GM23338 (cell line): ENCODE measurements at regions not wholly inside any gene's neighbourhood (a gene's known extent, or its start where the extent isn't known, plus 50 kb on each side); places are given as distances from the start of the nearest gene placed in this dataset.

Experiments used
- ATAC-seq: fragments of 200-7000 bp; cut with Tn5 transposase; 3 replicates; pipeline ENCODE4 v1.9.1; 2020
- DNase-seq: peaks from one replicate; pipeline ENCODE4 v3.0.0-alpha.2; 2015; ENCODE audit warnings: low spot score
- H2AFZ ChIP-seq: fragments of 200-600 bp; sonication (generic); 2 replicates; pipeline ENCODE4 v1.8.0; 2016; ENCODE audit warnings: antibody characterized with exemption, mild to moderate bottlenecking, moderate library complexity
- H3F3A ChIP-seq: fragments of 200-600 bp; sonication (generic); replicated peaks from 2 replicates; pipeline ENCODE4 v1.8.0; 2017; ENCODE audit warnings: antibody characterized with exemption, mixed run types, low read depth
- H3K27ac ChIP-seq: fragments of 200-600 bp; sonication (generic); 2 replicates; pipeline ENCODE4 v1.6.1; 2016; ENCODE audit warnings: low read depth
- H3K27me3 ChIP-seq: fragments of 200-600 bp; sonication (generic); 2 replicates; pipeline ENCODE4 v1.8.0; 2016; ENCODE audit warnings: mild to moderate bottlenecking, mixed run types, moderate library complexity; ENCODE audit not compliant: insufficient read depth
- H3K36me3 ChIP-seq: fragments of 200-600 bp; sonication (generic); 2 replicates; pipeline ENCODE4 v1.8.0; 2016; ENCODE audit warnings: mild to moderate bottlenecking; ENCODE audit not compliant: insufficient read depth
- H3K4me1 ChIP-seq: fragments of 200-600 bp; sonication (generic); 2 replicates; pipeline ENCODE4 v1.8.0; 2016; ENCODE audit warnings: mild to moderate bottlenecking, moderate library complexity; ENCODE audit not compliant: insufficient read depth
- H3K4me2 ChIP-seq: fragments of 200-600 bp; sonication (generic); 2 replicates; pipeline ENCODE4 v1.7.1; 2017; ENCODE audit warnings: mixed run types
- H3K4me3 ChIP-seq: fragments of 200-600 bp; sonication (generic); 2 replicates; pipeline ENCODE4 v1.6.1; 2016; ENCODE audit warnings: mixed run types
- H3K79me2 ChIP-seq: fragments of 200-600 bp; sonication (generic); replicated peaks from 2 replicates; pipeline ENCODE4 v1.8.0; 2017; ENCODE audit warnings: mild to moderate bottlenecking; ENCODE audit not compliant: insufficient read depth
- H3K9me2 ChIP-seq: fragments of 200-600 bp; sonication (generic); 2 replicates; pipeline ENCODE4 v1.8.0; 2017; ENCODE audit not compliant: insufficient read depth
- H4K20me1 ChIP-seq: fragments of 200-600 bp; sonication (generic); replicated peaks from 2 replicates; pipeline ENCODE4 v1.8.0; 2017; ENCODE audit warnings: mild to moderate bottlenecking; ENCODE audit not compliant: insufficient read depth
- H3K27ac Mint-ChIP-seq: 2 replicates; pipeline ENCODE4 v1.8.0; 2020; ENCODE audit warnings: inconsistent platforms, mild to moderate bottlenecking, moderate library complexity, mixed read lengths
- H3K27me3 Mint-ChIP-seq: 3 replicates; pipeline ENCODE4 v1.8.0; 2022; ENCODE audit warnings: low read depth, mild to moderate bottlenecking, moderate library complexity, mixed read lengths, inconsistent platforms; ENCODE audit not compliant: insufficient read depth, poor library complexity
- H3K36me3 Mint-ChIP-seq: 3 replicates; pipeline ENCODE4 v1.8.0; 2021; ENCODE audit warnings: low read depth, mild to moderate bottlenecking, inconsistent platforms, moderate library complexity, mixed read lengths
- H3K4me1 Mint-ChIP-seq: 3 replicates; pipeline ENCODE4 v1.8.0; 2020; ENCODE audit warnings: mild to moderate bottlenecking, inconsistent platforms, mixed read lengths
- H3K4me3 Mint-ChIP-seq: 3 replicates; pipeline ENCODE4 v1.8.0; 2021; ENCODE audit warnings: moderate library complexity, mild to moderate bottlenecking, inconsistent platforms, mixed read lengths
- H3K9me3 Mint-ChIP-seq: 3 replicates; pipeline ENCODE4 v1.8.0; 2020; ENCODE audit warnings: moderate library complexity, mild to moderate bottlenecking, inconsistent platforms, mixed read lengths
- CREB1 ChIP-seq: fragments of 250-450 bp; sonication (Bioruptor Pico); IDR thresholded peaks from 2 replicates; pipeline ENCODE4 v1.5.0; 2020; ENCODE audit warnings: low read depth, mild to moderate bottlenecking, moderate library complexity
- CTCF ChIP-seq, 2 experiments: fragments of 200-600 bp in 1 of 2; sonication (generic) in 1 of 2; conservative IDR thresholded peaks; 2 replicates each; pipeline versions ENCODE4 v1.5.1 to v1.6.1; 2016 to 2017; ENCODE audit warnings: antibody characterized with exemption in 2 of 2, low read depth in 2 of 2, mild to moderate bottlenecking in 2 of 2, moderate library complexity in 1 of 2
- ETS1 ChIP-seq: IDR thresholded peaks from 2 replicates; pipeline ENCODE4 v1.6.1; 2016; ENCODE audit warnings: antibody characterized with exemption
- EZH2 ChIP-seq: fragments of 200-600 bp; sonication (generic); IDR thresholded peaks from one replicate; pipeline ENCODE4 v1.8.0; 2017; ENCODE audit warnings: antibody characterized with exemption, mild to moderate bottlenecking, low read depth; ENCODE audit not compliant: unreplicated experiment
- EZH2phosphoT487 ChIP-seq: fragments of 200-600 bp; sonication (generic); IDR thresholded peaks from one replicate; pipeline ENCODE4 v1.8.1; 2018; ENCODE audit warnings: antibody characterized with exemption; ENCODE audit not compliant: unreplicated experiment
- JUNB ChIP-seq: IDR thresholded peaks from one replicate; pipeline ENCODE4 v1.6.1; 2016; ENCODE audit warnings: antibody characterized with exemption; ENCODE audit not compliant: unreplicated experiment
- STAT1 ChIP-seq: IDR thresholded peaks from one replicate; pipeline ENCODE4 v1.6.1; 2016; ENCODE audit warnings: antibody characterized with exemption; ENCODE audit not compliant: unreplicated experiment
- ZNF114 ChIP-seq: fragments of 250-450 bp; sonication (Bioruptor Pico); IDR thresholded peaks from 2 replicates; pipeline ENCODE4 v1.5.0; 2020; ENCODE audit warnings: mild to moderate bottlenecking, moderate library complexity
- ZNF331 ChIP-seq: fragments of 250-450 bp; sonication (Bioruptor Pico); IDR thresholded peaks from 2 replicates; pipeline ENCODE4 v1.5.0; 2020; ENCODE audit warnings: low read depth, mild to moderate bottlenecking, moderate library complexity
- ZNF462 ChIP-seq: fragments of 250-450 bp; sonication (Bioruptor Pico); IDR thresholded peaks from 2 replicates; pipeline ENCODE4 v1.5.0; 2020; ENCODE audit warnings: mild to moderate bottlenecking, moderate library complexity

- TF ChIP-seq ZNF462 (CRISPR knock-in tag) (no peak), STAT1 (no peak), ZNF331 (CRISPR knock-in tag) (no peak), JUNB (no peak), EZH2 (no peak), CTCF (conservative IDR thresholded peaks at IDR 0.05; ENCODE audit: low read depth in 2 of 2) (no peak), EZH2phosphoT487 (no peak), CREB1 (CRISPR knock-in tag) (no peak)
Measured at GRCh38 chr7:35465791-35466336, 212.0 kb upstream of the TBX20 start (continued).

GRCh38 chr7:35463751-35464150 is 209.9 kb upstream of the TBX20 start:
- peaks cover 1% of the 10 kb centered on the region; the same call in 2 of the 3 replicates for H3K9me3 Mint-ChIP-seq
- no peak overlapping the region for H3K27ac Mint-ChIP-seq
- H3K36me3 Mint-ChIP-seq: 0 out of 3 replicates have a peak, but pooled peaks cover under 1% of the 10 kb centered on the region
- Histone ChIP-seq H3K27me3 (no peaks in the 10 kb centered on the region), H2AFZ (no peak overlapping the region), H3K79me2 (no peaks in the 10 kb centered on the region), H4K20me1 (no peaks in the 10 kb centered on the region), H3K27ac (no peak overlapping the region), H3F3A (no peaks in the 10 kb centered on the region), H3K4me3 (no peak overlapping the region), H3K9me2 (peaks cover 15% of the 10 kb centered on the region; the same call in 1 of the 2 replicates), H3K4me2 (no peak overlapping the region), H3K4me1 (no peaks in the 10 kb centered on the region), H3K36me3 (no peaks in the 10 kb centered on the region)
- H3K4me1 Mint-ChIP-seq: peaks cover 6% of the 10 kb centered on the region; the same call in 2 of the 3 replicates
- peaks cover 14% of the 10 kb centered on the region for H3K27me3 Mint-ChIP-seq
- H3K4me3 Mint-ChIP-seq: no peak overlapping the region
- no peak for ATAC-seq
- no peak for DNase-seq
- TF ChIP-seq CREB1 (CRISPR knock-in tag) (no peak), ETS1 (no peak), ZNF114 (CRISPR knock-in tag) (no peak)
